Epidermal melanocyte (primary cell): ENCODE measurements at regions not wholly inside any gene's neighbourhood (a gene's known extent, or its start where the extent isn't known, plus 50 kb on each side); places are given as distances from the start of the nearest gene placed in this dataset.
"Not testable (repeated sequence)": the region's sequence is repeated elsewhere in the genome, so short reads cannot be mapped to it uniquely, and the experiment has no call there.

ENCODE experiments used
- DNase-seq: peaks from one replicate; pipeline ENCODE4 v3.0.0; 2011; ENCODE audit warnings: low spot score; ENCODE audit not compliant: insufficient read length

GRCh38 chr2:87634971-87635650, 112.8 kb upstream of the PLGLB2 start:
- DNase-seq: peak; percentile 11

- not testable (repeated sequence) for DNase-seq
Observed at GRCh38 chr2:87636246-87636645, 111.6 kb upstream of the PLGLB2 start.

GRCh38 chr2:87636735-87637134, 111.2 kb upstream of the PLGLB2 start:
- DNase-seq: not testable (repeated sequence)

GRCh38 chr2:87637249-87637990, 110.5 kb upstream of the PLGLB2 start:
- DNase-seq: peak; percentile 8

- DNase-seq: not testable (repeated sequence)
Observed at GRCh38 chr2:87638114-87638807, 109.6 kb upstream of the PLGLB2 start.

GRCh38 chr2:87638872-87639271, 109.0 kb upstream of the PLGLB2 start:
- DNase-seq: not testable (repeated sequence)

GRCh38 chr2:87639801-87640440, 108.0 kb upstream of the PLGLB2 start:
- not testable (repeated sequence) for DNase-seq

- DNase-seq: not testable (repeated sequence)
Observed at GRCh38 chr2:87640961-87641563, 106.8 kb upstream of the PLGLB2 start.

GRCh38 chr2:87643165-87643564, 104.7 kb upstream of the PLGLB2 start:
- DNase-seq: not testable (repeated sequence)

- not testable (repeated sequence) for DNase-seq
Observed at GRCh38 chr2:87647737-87648498, 100.0 kb upstream of the PLGLB2 start.

- DNase-seq: not testable (repeated sequence)
Observed at GRCh38 chr2:87648815-87649214, 99.1 kb upstream of the PLGLB2 start.

GRCh38 chr2:87649871-87650270, 98.0 kb upstream of the PLGLB2 start:
- DNase-seq: not testable (repeated sequence)

GRCh38 chr2:87650837-87651236, 97.0 kb upstream of the PLGLB2 start:
- DNase-seq: not testable (repeated sequence)

- not testable (repeated sequence) for DNase-seq
Observed at GRCh38 chr2:87651589-87651988, 96.3 kb upstream of the PLGLB2 start.

- DNase-seq: not testable (repeated sequence)
Observed at GRCh38 chr2:87653373-87653772, 94.5 kb upstream of the PLGLB2 start.

- DNase-seq: not testable (repeated sequence)
Observed at GRCh38 chr2:87654136-87654814, 93.6 kb upstream of the PLGLB2 start.

- DNase-seq: not testable (repeated sequence)
Observed at GRCh38 chr2:87657915-87658314, 90.0 kb upstream of the PLGLB2 start.

GRCh38 chr2:87658357-87658756, 89.5 kb upstream of the PLGLB2 start:
- not testable (repeated sequence) for DNase-seq

- not testable (repeated sequence) for DNase-seq
Observed at GRCh38 chr2:87658976-87659375, 88.9 kb upstream of the PLGLB2 start.

GRCh38 chr2:87660164-87660563, 87.7 kb upstream of the PLGLB2 start:
- not testable (repeated sequence) for DNase-seq
